SK-N-SH treated with all-trans-retinoic acid at 6 μM for 48 hours (cell line): ENCODE measurements at regions not wholly inside any gene's neighbourhood (a gene's known extent, or its start where the extent isn't known, plus 50 kb on each side); places are given as distances from the start of the nearest gene placed in this dataset.

ENCODE experiments used
- ATAC-seq: fragments of 200-7000 bp; cut with Tn5 transposase; 3 replicates; pipeline ENCODE4 v1.9.1; 2020; ENCODE audit warnings: mild to moderate bottlenecking, moderate library complexity
- ARNTL ChIP-seq: fragments of 450-650 bp; formaldehyde crosslinking; IDR thresholded peaks from 2 replicates; pipeline ENCODE4 v1.5.0; 2020; ENCODE audit warnings: low read depth, mild to moderate bottlenecking, moderate library complexity, borderline replicate concordance
- BACH2 ChIP-seq: fragments of 250-450 bp; sonication (Bioruptor Pico); IDR thresholded peaks from 2 replicates; pipeline ENCODE4 v1.9.0; 2021; ENCODE audit warnings: mild to moderate bottlenecking, borderline replicate concordance
- CSDC2 ChIP-seq: fragments of 250-450 bp; sonication (Bioruptor Pico); IDR thresholded peaks from 2 replicates; pipeline ENCODE4 v1.5.0; 2020; ENCODE audit warnings: mild to moderate bottlenecking, moderate library complexity
- ESRRG ChIP-seq: fragments of 250-450 bp; sonication (Bioruptor Pico); IDR thresholded peaks from 2 replicates; pipeline ENCODE4 v1.6.1; 2021; ENCODE audit warnings: mild to moderate bottlenecking
- GLIS3 ChIP-seq: fragments of 250-450 bp; sonication (Bioruptor Pico); IDR thresholded peaks from 2 replicates; pipeline ENCODE4 v1.5.0; 2020; ENCODE audit warnings: mild to moderate bottlenecking, moderate library complexity
- ISL1 ChIP-seq: fragments of 250-450 bp; sonication (Bioruptor Pico); IDR thresholded peaks from 2 replicates; pipeline ENCODE4 v2.1.2; 2022; ENCODE audit warnings: mild to moderate bottlenecking, moderate library complexity
- OSR1 ChIP-seq: fragments of 250-450 bp; sonication (Bioruptor Pico); IDR thresholded peaks from 2 replicates; pipeline ENCODE4 v1.8.0; 2022; ENCODE audit warnings: moderate library complexity, mild to moderate bottlenecking, inconsistent platforms
- PPARA ChIP-seq: fragments of 250-450 bp; sonication (Bioruptor Pico); IDR thresholded peaks from 2 replicates; pipeline ENCODE4 v1.5.0; 2020; ENCODE audit warnings: mild to moderate bottlenecking, borderline replicate concordance
- RARB ChIP-seq: fragments of 250-450 bp; sonication (Bioruptor Pico); IDR thresholded peaks from 2 replicates; pipeline ENCODE4 v1.8.0; 2021; ENCODE audit warnings: mild to moderate bottlenecking, moderate library complexity
- TCF4 ChIP-seq: fragments of 250-450 bp; sonication (Bioruptor Pico); IDR thresholded peaks from 2 replicates; pipeline ENCODE4 v1.8.0; 2021; ENCODE audit warnings: mild to moderate bottlenecking, moderate library complexity, borderline replicate concordance
- TOX ChIP-seq: fragments of 250-450 bp; sonication (Bioruptor Pico); IDR thresholded peaks from 2 replicates; pipeline ENCODE4 v1.8.0; 2021; ENCODE audit warnings: mild to moderate bottlenecking, moderate library complexity, borderline replicate concordance
- ZC3H10 ChIP-seq: fragments of 250-450 bp; sonication (Bioruptor Pico); IDR thresholded peaks from 2 replicates; pipeline ENCODE4 v1.5.1; 2021; ENCODE audit warnings: mild to moderate bottlenecking, moderate library complexity
- ZFP3 ChIP-seq: fragments of 250-450 bp; sonication (Bioruptor Pico); IDR thresholded peaks from 2 replicates; pipeline ENCODE4 v1.5.0; 2020; ENCODE audit warnings: mild to moderate bottlenecking, moderate library complexity
- ZFP30 ChIP-seq: fragments of 450-650 bp; formaldehyde crosslinking; IDR thresholded peaks from 2 replicates; pipeline ENCODE4 v1.5.0; 2022; ENCODE audit warnings: mild to moderate bottlenecking, moderate library complexity
- ZNF565 ChIP-seq: fragments of 450-650 bp; formaldehyde crosslinking; conservative IDR thresholded peaks from 2 replicates; pipeline ENCODE4 v1.5.0; 2020; ENCODE audit warnings: low read depth, mild to moderate bottlenecking, moderate library complexity
- ZNF70 ChIP-seq: fragments of 450-650 bp; formaldehyde crosslinking; IDR thresholded peaks from 2 replicates; pipeline ENCODE4 v1.5.0; 2020; ENCODE audit warnings: mild to moderate bottlenecking, moderate library complexity
- TF ChIP-seq, protein P1 (sequence below): fragments of 250-450 bp; sonication (Bioruptor Pico); IDR thresholded peaks from 2 replicates; pipeline ENCODE4 v1.5.0; 2020; ENCODE audit warnings: mild to moderate bottlenecking, moderate library complexity
- TF ChIP-seq, protein P2 (sequence below): fragments of 250-450 bp; sonication (Bioruptor Pico); IDR thresholded peaks from 2 replicates; pipeline ENCODE4 v1.5.1; 2020; ENCODE audit warnings: low read depth, mild to moderate bottlenecking, moderate library complexity
- TF ChIP-seq, protein P3 (sequence below): fragments of 250-450 bp; sonication (Bioruptor Pico); IDR thresholded peaks from 2 replicates; pipeline ENCODE4 v1.5.1; 2021; ENCODE audit warnings: mild to moderate bottlenecking, moderate library complexity
- TF ChIP-seq, protein P4 (sequence below): fragments of 250-450 bp; sonication (Bioruptor Pico); IDR thresholded peaks from 2 replicates; pipeline ENCODE4 v1.8.0; 2021; ENCODE audit warnings: low read depth, mild to moderate bottlenecking, moderate library complexity, borderline replicate concordance

DNA sequence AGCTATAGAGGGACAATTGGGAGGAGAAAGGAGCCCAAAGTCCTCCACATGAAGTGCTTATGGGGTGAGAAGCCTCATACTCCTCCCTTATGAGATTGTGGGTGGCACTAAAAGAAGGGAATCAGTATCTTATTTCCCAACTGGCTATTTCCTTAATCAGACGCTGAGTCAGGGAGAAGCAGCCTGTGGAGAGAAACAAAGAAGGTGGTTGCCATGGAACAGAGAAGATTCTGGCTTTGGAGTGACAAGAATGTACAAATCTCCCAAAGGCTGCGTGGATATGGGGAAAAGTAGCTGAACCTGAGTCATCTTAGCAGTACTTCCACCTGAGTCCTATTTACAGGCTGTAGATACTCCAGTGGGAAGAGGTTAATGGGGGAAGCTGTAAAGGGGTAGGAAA lies 115.8 kb upstream of the CWC22 start (continued):
- TF ChIP-seq, protein P1, sequence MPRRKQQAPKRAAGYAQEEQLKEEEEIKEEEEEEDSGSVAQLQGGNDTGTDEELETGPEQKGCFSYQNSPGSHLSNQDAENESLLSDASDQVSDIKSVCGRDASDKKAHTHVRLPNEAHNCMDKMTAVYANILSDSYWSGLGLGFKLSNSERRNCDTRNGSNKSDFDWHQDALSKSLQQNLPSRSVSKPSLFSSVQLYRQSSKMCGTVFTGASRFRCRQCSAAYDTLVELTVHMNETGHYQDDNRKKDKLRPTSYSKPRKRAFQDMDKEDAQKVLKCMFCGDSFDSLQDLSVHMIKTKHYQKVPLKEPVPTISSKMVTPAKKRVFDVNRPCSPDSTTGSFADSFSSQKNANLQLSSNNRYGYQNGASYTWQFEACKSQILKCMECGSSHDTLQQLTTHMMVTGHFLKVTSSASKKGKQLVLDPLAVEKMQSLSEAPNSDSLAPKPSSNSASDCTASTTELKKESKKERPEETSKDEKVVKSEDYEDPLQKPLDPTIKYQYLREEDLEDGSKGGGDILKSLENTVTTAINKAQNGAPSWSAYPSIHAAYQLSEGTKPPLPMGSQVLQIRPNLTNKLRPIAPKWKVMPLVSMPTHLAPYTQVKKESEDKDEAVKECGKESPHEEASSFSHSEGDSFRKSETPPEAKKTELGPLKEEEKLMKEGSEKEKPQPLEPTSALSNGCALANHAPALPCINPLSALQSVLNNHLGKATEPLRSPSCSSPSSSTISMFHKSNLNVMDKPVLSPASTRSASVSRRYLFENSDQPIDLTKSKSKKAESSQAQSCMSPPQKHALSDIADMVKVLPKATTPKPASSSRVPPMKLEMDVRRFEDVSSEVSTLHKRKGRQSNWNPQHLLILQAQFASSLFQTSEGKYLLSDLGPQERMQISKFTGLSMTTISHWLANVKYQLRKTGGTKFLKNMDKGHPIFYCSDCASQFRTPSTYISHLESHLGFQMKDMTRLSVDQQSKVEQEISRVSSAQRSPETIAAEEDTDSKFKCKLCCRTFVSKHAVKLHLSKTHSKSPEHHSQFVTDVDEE (CRISPR knock-in tag) = no peak
- no peak for TF ChIP-seq ZNF565
- TF ChIP-seq, all 23 proteins: peak for 0

DNA sequence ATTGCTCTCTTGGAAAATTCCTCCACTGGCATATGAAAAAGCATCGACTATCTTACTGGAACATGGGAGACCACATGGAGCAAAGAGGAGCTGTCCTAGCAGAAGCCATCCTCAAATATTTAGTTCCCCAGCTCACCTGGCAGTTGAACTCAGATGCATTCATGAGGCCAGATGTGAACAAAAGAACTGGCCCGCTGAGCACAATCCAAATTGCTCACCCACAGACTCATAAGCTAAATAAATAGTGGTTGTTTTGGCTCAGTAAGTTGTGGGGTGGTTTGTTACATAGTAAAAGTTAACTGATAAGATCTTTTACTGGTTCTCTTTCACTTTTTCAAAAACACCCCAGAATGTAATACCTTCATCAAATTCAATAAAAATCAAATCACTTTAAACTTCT lies 108.6 kb upstream of the CWC22 start:
- no peak for TF ChIP-seq ZNF70
- no peak for TF ChIP-seq CSDC2 (CRISPR knock-in tag)
- TF ChIP-seq ZNF565 = no peak
- TF ChIP-seq, protein P2, sequence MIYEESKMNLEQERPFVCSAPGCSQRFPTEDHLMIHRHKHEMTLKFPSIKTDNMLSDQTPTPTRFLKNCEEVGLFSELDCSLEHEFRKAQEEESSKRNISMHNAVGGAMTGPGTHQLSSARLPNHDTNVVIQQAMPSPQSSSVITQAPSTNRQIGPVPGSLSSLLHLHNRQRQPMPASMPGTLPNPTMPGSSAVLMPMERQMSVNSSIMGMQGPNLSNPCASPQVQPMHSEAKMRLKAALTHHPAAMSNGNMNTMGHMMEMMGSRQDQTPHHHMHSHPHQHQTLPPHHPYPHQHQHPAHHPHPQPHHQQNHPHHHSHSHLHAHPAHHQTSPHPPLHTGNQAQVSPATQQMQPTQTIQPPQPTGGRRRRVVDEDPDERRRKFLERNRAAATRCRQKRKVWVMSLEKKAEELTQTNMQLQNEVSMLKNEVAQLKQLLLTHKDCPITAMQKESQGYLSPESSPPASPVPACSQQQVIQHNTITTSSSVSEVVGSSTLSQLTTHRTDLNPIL (CRISPR knock-in tag) = no peak
- no peak for TF ChIP-seq ESRRG
- TF ChIP-seq GLIS3 (CRISPR knock-in tag) = no peak
- no peak for TF ChIP-seq ZFP3 (CRISPR knock-in tag)
- TF ChIP-seq, protein P3, sequence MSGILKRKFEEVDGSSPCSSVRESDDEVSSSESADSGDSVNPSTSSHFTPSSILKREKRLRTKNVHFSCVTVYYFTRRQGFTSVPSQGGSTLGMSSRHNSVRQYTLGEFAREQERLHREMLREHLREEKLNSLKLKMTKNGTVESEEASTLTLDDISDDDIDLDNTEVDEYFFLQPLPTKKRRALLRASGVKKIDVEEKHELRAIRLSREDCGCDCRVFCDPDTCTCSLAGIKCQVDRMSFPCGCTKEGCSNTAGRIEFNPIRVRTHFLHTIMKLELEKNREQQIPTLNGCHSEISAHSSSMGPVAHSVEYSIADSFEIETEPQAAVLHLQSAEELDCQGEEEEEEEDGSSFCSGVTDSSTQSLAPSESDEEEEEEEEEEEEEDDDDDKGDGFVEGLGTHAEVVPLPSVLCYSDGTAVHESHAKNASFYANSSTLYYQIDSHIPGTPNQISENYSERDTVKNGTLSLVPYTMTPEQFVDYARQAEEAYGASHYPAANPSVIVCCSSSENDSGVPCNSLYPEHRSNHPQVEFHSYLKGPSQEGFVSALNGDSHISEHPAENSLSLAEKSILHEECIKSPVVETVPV (CRISPR knock-in tag) = no peak
- TF ChIP-seq TCF4 (CRISPR knock-in tag) = no peak
- TF ChIP-seq ISL1 (CRISPR knock-in tag) = no peak
- TF ChIP-seq OSR1 (CRISPR knock-in tag) = no peak
- TF ChIP-seq, all 23 proteins: peak for 0
- ATAC-seq = no peak

DNA sequence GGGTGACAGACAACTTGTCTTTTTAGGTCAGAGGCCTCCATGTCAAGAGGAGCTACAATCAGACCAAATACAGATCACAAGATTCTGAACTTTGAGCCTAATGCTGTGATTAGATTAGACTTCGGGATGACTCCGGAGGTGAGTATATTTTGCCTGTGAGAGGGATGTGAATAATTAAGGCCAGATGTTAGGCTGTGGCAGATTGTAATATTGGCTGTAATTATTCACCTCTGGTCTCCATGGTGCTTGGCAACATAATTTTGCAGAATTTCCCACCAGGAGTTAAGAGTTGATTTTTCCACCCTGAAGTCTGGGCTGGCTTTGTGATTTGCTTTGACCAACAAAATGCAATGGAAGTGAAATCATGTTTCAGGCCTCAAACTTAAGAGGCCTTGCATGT lies 108.2 kb upstream of the CWC22 start:
- no peak for TF ChIP-seq ZFP30 (CRISPR knock-in tag)
- no peak for TF ChIP-seq TOX (CRISPR knock-in tag)
- TF ChIP-seq ISL1 (CRISPR knock-in tag) = no peak
- TF ChIP-seq ZFP3 (CRISPR knock-in tag) = no peak
- TF ChIP-seq ZC3H10 (CRISPR knock-in tag) = no peak
- ATAC-seq = no peak

DNA sequence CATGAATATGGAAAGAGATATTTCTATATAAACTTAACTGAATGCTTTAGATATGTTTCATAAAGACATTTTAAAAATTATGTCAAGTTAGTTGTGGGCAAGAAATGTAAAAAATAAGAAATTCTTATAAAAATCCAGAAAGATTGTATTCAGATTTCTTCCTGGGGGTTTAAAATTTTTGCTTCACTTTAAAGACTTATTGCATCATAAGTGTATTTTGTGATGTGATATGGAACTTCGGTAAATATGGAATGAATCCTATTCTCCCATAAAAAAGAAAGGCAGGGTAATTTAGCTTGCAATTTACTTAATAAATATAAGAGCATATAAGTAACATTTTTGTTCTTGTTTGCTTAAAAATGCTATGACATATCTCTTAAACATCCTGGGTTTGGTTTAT lies 104.8 kb upstream of the CWC22 start:
- TF ChIP-seq OSR1 (CRISPR knock-in tag) (no peak), PPARA (no peak), RARB (CRISPR knock-in tag) (no peak), BACH2 (CRISPR knock-in tag) (no peak), ZFP3 (CRISPR knock-in tag) (no peak), ZC3H10 (CRISPR knock-in tag) (no peak), ZFP30 (CRISPR knock-in tag) (no peak), ARNTL (CRISPR knock-in tag) (no peak)
- TF ChIP-seq, protein P4, sequence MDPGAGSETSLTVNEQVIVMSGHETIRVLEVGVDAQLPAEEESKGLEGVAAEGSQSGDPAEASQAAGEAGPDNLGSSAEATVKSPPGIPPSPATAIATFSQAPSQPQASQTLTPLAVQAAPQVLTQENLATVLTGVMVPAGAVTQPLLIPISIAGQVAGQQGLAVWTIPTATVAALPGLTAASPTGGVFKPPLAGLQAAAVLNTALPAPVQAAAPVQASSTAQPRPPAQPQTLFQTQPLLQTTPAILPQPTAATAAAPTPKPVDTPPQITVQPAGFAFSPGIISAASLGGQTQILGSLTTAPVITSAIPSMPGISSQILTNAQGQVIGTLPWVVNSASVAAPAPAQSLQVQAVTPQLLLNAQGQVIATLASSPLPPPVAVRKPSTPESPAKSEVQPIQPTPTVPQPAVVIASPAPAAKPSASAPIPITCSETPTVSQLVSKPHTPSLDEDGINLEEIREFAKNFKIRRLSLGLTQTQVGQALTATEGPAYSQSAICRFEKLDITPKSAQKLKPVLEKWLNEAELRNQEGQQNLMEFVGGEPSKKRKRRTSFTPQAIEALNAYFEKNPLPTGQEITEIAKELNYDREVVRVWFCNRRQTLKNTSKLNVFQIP (CRISPR knock-in tag) = no peak
- TF ChIP-seq, protein P1 (CRISPR knock-in tag) = no peak
- no peak for ATAC-seq
